ENCODE measurements at regions not wholly inside any gene's neighbourhood (a gene's known extent, or its start where the extent isn't known, plus 50 kb on each side); places are given as distances from the start of the nearest gene placed in this dataset.

DNA sequence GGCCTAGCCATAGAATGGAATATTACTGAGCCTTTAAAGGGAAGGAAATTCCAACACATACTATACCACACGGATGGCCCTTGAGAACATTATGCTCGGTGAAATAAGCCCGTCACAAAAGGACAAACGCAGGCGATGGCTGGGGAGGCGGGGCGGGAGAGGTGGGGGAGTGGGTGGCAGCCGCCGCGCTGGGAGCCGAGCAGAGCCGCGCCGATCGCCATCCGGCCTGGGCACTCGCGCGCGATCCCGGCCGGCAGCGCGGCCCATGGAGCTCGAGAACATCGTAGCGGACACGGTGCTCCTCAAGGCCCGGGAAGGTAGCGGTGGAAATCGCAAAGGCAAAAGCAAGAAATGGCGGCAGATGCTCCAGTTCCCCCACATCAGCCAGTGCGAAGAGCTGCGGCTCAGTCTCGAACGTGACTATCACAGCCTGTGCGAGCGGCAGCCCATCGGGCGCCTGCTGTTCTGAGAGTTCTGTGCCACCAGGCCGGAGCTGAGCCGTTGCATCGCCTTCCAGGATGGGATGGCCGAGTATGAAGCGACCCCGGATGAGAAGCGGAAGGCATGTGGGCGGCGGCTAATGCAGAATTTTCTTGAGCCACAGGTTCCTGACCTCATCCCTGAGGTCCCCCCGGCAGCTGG is 140.1 kb downstream of the ZDHHC20 start:
- DNase-seq (no peak), ATAC-seq (ENCODE audit: low read depth) (no peak)
- CTCF ChIA-PET: no interaction called here
- Mint-ChIP-seq H3K4me1 (no peaks in the 10 kb centered on the region), H3K36me3 (ENCODE audit: low read depth) (no peaks in the 10 kb centered on the region), H3K9me3 (no peaks in the 10 kb centered on the region), H3K27me3 (no peaks in the 10 kb centered on the region), H3K4me3 (no peak overlapping the region), H3K27ac (no peak overlapping the region)
- TF ChIP-seq, protein P1, sequence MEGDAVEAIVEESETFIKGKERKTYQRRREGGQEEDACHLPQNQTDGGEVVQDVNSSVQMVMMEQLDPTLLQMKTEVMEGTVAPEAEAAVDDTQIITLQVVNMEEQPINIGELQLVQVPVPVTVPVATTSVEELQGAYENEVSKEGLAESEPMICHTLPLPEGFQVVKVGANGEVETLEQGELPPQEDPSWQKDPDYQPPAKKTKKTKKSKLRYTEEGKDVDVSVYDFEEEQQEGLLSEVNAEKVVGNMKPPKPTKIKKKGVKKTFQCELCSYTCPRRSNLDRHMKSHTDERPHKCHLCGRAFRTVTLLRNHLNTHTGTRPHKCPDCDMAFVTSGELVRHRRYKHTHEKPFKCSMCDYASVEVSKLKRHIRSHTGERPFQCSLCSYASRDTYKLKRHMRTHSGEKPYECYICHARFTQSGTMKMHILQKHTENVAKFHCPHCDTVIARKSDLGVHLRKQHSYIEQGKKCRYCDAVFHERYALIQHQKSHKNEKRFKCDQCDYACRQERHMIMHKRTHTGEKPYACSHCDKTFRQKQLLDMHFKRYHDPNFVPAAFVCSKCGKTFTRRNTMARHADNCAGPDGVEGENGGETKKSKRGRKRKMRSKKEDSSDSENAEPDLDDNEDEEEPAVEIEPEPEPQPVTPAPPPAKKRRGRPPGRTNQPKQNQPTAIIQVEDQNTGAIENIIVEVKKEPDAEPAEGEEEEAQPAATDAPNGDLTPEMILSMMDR (IDR thresholded peaks at IDR 0.05): no peak
- intact Hi-C loops (cut with micrococcal nuclease): no loop called here
- POLR2A ChIA-PET: no interaction called here

DNA sequence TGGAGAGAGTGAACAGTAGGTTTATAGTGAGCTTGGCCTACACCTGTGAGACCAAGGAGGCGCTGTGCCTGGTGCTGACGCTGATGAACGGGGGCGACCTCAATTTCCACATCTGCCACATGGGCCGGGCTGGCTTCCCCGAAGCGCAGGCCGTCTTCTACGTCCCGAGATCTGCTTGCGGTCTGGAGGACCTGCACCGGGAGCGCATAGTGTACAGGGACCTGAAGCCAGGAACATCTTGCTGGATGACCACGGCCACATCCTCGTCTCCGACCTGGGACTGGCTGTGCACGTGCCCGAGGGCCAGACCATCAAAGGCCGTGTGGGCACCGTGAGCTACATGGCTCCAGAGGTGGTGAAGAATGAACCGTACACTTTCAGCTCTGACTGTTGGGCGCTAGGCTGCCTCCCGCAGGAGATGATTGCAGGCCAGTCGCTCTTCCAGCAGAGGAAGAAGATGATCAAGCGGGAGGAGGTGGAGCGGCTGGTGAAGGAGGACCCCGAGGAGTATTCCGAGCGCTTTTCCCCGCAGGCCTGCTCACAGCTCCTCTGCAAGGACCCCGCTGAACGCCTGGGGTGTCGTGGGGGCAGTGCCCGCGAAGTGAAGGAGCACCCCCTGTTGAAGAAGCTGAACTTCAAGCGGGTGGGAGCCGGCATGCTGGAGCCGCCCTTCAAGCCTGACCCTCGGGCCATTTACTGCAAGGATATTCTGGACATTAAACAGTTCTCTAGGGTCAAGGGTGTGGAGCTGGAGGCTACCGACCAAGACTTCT is 139.0 kb downstream of the ZDHHC20 start:
- ChIA-PET POLR2A (no interaction called here), CTCF (no interaction called here)
- TF ChIP-seq, protein P1 (IDR thresholded peaks at IDR 0.05): no peak
- DNase-seq (no peak), ATAC-seq (ENCODE audit: low read depth) (no peak)
- H3K9me3 Mint-ChIP-seq: no peaks in the 10 kb centered on the region
- H3K4me1 Mint-ChIP-seq: peaks cover 3% of the 10 kb centered on the region
- H3K27ac Mint-ChIP-seq: no peak overlapping the region
- no peaks in the 10 kb centered on the region for H3K36me3 Mint-ChIP-seq (ENCODE audit: low read depth)
- no peaks in the 10 kb centered on the region for H3K27me3 Mint-ChIP-seq
- intact Hi-C loops (cut with micrococcal nuclease): no loop called here
- H3K4me3 Mint-ChIP-seq: no peak overlapping the region

- TF ChIP-seq, protein P1 (IDR thresholded peaks at IDR 0.05): no peak
- Mint-ChIP-seq H3K27me3 (no peaks in the 10 kb centered on the region), H3K4me1 (peaks cover 3% of the 10 kb centered on the region), H3K36me3 (ENCODE audit: low read depth) (no peaks in the 10 kb centered on the region), H3K4me3 (no peak overlapping the region), H3K9me3 (no peaks in the 10 kb centered on the region), H3K27ac (no peak overlapping the region)
- intact Hi-C loops (cut with micrococcal nuclease): no loop called here
- ATAC-seq (ENCODE audit: low read depth): no peak
- CTCF ChIA-PET: no interaction called here
- DNase-seq: no peak
- POLR2A ChIA-PET: no interaction called here
These were observed 138.5 kb downstream of the ZDHHC20 start for GRCh38 chr13:21320642-21321034.

DNA sequence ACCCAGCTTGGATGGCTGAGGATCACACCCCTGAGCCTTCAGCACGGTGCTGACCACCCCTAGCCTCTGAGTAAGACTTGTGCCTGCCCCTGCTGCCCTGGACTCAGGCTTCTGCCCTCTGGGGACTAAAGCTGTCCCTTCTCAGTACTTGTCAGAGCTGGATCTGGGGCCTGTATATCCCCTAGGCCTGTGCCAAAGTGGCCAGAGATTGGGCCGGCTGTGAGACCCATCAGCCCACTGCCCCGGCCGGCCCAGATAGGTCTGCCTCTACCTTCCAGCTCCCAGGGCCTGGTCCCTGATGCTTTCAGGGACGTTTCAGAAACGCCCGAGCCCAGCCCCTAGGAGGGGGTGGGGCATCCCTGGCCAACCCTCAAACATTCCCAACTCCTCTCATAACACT is 137.8 kb downstream of the ZDHHC20 start:
- Mint-ChIP-seq H3K9me3 (no peaks in the 10 kb centered on the region), H3K27me3 (no peaks in the 10 kb centered on the region), H3K4me3 (no peak overlapping the region), H3K27ac (no peak overlapping the region), H3K4me1 (peaks cover 5% of the 10 kb centered on the region), H3K36me3 (ENCODE audit: low read depth) (no peaks in the 10 kb centered on the region)
- TF ChIP-seq, protein P1 (IDR thresholded peaks at IDR 0.05): no peak
- ChIA-PET POLR2A (no interaction called here), CTCF (no interaction called here)
- ATAC-seq (ENCODE audit: low read depth): no peak
- no peak for DNase-seq
- intact Hi-C loops (cut with micrococcal nuclease): no loop called here

DNA sequence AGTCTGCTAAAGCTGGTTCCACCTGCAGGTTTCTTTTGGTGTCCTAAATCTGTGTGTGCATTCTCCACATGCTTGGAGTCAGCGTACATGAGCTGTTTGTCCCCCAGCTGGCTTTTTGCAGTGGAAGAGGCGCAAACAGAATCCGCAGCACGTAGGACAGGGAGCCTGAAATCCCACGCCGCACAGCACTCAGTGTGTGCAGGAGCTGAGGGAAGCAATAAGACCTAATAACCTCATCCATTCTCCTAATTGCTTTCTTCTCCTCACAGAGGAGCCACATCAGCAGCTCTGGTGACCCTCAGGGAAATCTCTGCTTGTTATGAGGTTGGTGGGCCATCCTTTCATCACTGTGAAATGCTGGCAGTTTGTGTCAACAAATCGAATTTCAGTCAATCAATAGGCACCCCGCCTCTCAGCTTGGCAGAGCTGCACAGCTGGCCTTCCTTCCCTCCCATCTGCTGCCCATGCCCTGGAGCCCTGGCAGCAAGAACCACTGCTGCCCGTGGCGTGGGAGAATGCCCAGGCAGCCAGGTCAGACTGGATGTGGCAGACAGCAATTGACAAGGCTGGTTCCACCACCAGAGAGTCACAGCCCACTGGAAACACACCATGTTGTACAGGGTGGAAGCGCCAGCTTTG is 136.7 kb downstream of the ZDHHC20 start:
- no peaks in the 10 kb centered on the region for H3K9me3 Mint-ChIP-seq
- H3K27me3 Mint-ChIP-seq: no peaks in the 10 kb centered on the region
- H3K27ac Mint-ChIP-seq: no peak overlapping the region
- POLR2A ChIA-PET: no interaction called here
- ATAC-seq (ENCODE audit: low read depth) (no peak), DNase-seq (no peak)
- H3K4me1 Mint-ChIP-seq: peaks cover 5% of the 10 kb centered on the region
- no peak overlapping the region for H3K4me3 Mint-ChIP-seq
- H3K36me3 Mint-ChIP-seq (ENCODE audit: low read depth): no peaks in the 10 kb centered on the region
- CTCF ChIA-PET: no interaction called here
- intact Hi-C loops (cut with micrococcal nuclease): no loop called here
- TF ChIP-seq, protein P1 (IDR thresholded peaks at IDR 0.05): no peak

Measured in activated B cell treated with CpG ODN at 0.5 μM for 24 hours (primary cell).